NCI-H460 (cell line): ENCODE measurements at regions not wholly inside any gene's neighbourhood (a gene's known extent, or its start where the extent isn't known, plus 50 kb on each side); places are given as distances from the start of the nearest gene placed in this dataset.

Experiments
- DNase-seq: peaks from one replicate; pipeline ENCODE4 v3.0.0-alpha.2; 2016; ENCODE audit warnings: low read depth; ENCODE audit errors: extremely low read depth

DNA sequence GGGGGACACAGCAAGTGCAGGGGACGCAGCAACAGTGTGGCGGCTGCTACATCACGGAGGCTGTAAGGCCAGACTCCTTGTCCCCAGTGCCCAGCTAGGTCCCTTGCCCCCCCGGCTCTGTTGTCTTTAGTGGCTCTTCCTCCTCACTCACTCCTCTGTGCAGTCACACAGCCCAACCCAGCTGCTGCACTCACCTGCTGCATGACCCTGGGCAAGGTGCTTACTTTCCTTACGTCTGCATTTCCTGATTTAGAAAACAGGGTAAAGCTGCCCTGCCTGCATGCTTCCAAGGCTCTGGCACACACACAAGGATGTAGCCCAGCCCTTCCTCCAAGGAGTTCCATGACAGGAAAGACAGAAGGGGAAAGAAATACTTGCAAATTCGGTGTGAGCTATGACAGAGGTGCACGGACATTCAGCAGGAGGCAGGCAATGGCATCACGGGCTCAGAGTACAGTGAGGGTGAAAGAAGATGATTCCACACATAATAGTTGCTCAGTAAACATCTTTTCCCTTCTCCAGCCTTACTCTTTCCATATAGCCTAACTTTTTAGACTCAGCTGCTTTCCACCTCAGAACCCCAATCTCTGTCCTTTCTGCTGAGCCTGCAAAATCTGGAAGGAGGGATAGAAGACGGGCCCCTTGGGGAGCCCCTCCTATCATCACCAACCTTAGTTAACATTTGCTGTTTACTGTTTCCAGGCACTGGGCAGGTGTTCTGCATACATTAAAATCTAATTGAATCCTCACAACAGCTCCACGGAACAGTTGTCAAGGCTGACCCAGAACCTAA lies 150.9 kb downstream of the MRM1 start:
- DNase-seq: no peak

- DNase-seq: peak; percentile 34
These were observed 154.2 kb downstream of the MRM1 start for GRCh38 chr17:36755586-36755985.

DNA sequence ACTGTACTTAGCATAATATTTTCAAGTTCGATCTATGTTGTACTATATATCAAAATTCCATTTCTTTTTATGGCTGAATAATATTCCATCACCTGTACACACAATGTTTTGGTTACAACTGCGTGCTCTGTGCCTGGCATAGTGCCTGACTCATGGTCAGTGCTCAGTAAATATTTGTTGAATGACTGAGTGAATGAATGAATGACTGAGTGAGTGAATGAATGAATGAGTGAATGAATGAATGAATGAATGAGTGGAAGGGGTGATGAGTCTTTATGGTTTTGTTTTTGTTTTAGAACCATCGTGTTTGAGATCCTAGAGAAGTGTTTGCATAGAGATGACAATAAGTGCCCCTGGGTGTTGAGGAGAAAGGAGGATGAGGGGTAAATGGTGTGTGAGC lies 155.3 kb downstream of the MRM1 start:
- DNase-seq: no peak

DNA sequence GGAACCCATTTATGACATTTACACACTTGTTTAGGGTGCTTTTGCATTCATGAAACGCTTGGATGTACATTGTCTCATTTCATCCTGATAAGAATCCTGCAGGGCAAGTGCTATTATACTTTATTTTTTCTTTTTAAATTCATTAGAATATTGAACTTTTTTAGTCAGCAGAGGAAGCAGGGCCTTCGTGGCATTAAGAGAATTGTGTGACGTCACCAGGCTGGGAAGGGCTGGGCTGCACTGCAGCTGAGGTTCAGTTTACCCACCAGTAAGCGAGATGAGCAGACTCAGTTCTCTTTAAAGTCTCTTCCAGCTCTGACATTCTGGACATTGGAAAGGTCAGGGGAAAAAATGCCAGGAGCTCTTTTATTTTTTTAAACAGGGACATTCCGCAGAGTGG lies 159.0 kb downstream of the MRM1 start:
- DNase-seq: no peak

GRCh38 chr17:36761203-36761950 lies 160.0 kb downstream of the MRM1 start:
- DNase-seq: no peak

- DNase-seq: no peak
These were observed 164.2 kb downstream of the MRM1 start for GRCh38 chr17:36765436-36766043.

DNA sequence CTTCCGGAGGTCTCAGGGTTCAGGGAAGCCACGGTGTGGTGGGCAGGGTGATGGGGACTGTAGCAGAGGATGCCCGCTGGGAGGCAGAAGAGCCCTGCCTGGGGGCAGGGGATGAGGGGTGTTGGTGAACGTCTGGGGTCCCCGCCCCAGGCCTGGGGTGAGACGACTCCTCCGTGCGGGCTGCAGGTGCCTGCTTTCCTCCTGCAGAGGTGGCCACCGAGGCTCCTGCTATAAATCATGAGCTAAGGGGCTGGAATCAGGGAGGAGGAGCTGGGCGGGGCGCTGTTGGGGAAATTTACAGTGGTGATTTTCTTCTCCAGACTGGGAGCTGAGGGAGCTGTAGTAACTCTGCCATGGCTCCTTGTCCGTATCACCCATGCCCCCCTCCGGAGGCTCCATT lies 167.0 kb downstream of the MRM1 start:
- DNase-seq: no peak

- DNase-seq: no peak
These were observed 164.2 kb upstream of the LHX1 start for GRCh38 chr17:36773039-36773438.

DNA sequence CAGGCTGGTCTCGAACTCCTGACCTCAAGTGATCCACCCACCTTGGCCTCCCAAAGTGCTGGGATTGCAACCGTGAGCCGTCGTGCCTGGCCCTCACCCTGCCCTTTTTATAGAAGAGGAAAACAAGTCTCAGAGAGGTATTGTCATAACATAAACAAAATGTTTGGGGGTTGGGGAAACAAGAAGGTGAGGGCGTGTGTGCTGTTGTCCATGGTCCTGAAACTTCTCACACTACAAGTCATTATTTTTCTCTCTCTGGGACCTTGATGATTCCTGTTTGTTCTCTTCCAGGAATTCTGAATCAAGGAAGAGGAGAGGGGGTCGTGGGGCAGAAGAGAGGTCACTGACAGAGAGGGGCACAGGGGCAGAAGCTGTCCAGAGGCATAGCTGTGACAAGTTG lies 160.2 kb upstream of the LHX1 start:
- no peak for DNase-seq

DNA sequence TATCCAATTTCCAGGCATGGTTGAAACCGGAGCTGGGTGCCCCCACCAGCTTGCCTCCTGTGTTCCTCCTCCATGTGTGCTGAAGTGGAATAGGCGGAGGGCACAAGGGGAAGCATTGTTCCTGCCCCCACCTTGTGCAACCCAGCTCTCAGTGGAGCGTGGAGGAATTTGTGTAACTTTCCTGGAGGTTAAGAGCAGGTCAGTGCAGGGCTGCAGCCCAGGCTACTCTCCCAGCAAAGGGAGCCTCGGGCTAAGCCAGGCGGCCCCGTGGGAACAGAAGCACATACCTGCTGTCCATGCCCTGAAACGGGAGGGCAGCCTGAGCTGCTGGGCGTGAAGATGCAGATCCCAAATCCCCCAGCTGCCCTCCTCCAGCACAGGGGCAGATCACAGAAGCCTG lies 158.8 kb upstream of the LHX1 start:
- DNase-seq: no peak

DNA sequence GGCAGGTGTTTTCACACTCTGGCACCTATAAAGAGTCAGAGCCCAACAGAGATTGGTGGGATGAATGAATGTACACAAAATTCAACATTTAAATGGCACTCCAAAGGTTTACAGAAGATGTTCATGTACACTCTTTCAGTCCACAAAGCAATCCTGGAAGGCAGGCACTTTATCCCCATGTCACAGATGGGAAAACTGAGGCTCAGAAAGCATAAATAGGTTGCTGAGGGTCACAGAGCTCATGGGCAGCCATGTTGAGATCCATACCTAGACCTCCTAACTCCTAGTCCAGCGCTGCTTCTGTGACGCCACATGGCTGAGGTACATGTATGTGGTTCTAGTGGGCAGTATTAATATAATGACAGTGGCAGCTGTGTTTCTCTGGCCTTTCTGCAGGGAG lies 157.7 kb upstream of the LHX1 start:
- no peak for DNase-seq

GRCh38 chr17:36784633-36785032 lies 152.6 kb upstream of the LHX1 start:
- DNase-seq: no peak

DNA sequence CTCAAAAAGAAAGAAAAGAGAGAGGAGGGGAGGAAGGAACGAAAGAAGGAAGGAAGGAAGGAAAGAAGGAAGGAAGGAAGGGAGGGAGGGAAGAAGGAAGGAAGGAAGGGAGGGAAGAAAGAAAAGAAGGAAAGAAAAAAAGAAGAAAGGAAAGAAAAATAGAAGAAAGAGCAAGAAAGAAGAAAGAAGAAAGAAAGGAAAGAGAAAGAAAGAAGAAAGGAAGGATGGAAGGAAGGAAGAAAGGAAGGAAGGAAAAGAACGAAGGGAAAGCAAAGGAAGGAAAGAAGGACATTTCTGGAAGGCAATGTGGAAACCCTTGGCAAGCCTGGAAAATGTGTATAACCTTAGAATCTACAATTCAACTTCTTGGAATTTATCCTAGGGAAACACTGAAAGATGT lies 150.4 kb upstream of the LHX1 start:
- no peak for DNase-seq

GRCh38 chr17:36791150-36791941 lies 145.9 kb upstream of the LHX1 start:
- no peak for DNase-seq

DNA sequence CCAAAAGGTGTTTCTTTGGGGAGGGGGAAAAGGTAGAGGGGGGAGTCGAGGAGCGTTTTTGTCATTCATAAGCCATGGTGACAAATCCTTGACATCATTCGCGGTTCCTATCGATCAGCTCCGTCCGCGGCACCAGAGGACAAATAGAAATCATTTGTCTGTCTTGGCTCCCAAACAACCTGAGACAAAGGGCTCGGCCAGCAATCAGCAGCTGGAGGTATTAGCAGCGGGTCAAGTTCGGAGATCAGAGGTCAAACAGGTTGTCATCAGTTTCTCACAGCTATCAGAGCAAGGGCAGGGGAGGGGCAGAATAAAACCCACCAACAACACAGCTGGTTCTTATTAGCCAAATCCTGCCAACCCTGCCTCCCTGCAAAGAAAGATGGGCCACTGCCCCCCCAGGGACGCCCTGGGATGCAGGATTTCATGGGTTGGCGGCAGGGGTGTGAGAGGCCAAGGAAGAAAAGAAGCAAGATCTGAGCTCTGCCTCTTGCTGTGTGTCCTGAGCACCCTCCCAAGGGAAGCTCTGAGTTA lies 145.3 kb upstream of the LHX1 start:
- no peak for DNase-seq

DNA sequence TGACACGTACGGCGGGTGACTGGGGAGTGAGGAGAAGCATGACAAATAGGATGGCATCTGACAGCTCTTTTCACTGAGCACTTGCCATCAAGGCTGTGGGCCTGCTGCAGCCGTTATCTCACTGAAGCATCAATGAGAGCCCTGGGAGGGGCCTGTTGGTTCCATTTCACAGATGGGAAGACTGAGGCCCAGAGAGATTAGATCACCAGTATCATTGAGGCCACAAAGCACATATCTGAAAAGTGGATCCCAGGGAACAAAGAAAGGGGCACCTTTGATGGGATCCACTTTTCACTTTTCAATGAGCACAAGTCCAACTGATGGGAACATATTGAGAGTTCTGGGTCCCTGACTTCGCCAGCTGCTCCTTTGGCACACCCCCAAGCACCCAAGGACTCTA lies 144.4 kb upstream of the LHX1 start:
- no peak for DNase-seq

DNA sequence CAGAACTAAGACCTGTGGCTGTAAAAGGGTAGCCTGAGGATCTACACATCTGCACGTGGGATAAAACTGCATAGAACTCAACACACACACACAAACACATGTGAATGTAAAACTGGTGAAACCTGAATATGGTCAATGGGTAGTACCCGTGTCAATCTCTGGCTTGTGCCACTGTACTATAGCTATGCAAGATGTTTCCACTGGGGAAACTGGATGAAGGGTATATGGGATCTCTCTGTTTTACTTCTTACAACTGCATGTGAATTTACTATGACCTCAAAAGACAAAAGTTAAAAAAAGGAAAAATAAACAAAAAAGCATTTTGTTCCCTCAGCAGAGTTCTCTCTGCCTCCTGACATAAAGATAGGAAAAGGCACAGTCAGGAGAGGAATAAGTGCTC lies 143.3 kb upstream of the LHX1 start:
- no peak for DNase-seq

DNA sequence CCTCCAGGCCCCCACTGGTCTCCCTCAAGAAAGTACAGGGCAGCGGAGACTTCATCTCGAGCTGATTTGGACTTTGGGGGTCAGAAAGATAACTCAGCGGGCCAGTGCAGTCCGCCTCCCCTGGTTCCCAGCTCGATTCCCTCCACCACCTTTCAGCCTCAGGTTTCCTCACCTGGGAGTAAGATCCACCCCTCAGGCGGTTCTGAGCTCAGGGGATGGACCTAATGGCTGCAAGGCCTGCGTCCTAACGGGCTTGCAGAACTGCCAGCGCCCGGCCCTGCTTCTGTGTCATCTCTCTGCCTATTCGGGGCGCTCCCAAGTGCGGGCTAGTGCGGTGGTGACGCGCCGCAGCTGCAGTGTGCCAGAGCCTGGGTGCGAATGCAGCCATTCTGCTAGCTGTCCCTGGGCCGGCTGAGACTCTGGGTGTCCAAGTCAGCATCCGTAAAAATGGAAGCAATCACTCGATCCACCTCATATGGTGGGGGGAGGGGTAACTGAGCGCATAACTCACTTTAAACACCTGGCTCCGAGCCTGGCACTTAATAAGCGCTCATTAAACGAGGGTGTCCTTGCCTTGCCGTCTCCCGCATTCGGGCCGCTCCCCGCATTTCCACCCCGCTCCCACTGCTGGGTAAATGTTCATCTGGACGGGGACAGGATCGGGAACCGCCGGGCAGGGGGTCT lies 129.6 kb upstream of the LHX1 start:
- DNase-seq: no peak

DNA sequence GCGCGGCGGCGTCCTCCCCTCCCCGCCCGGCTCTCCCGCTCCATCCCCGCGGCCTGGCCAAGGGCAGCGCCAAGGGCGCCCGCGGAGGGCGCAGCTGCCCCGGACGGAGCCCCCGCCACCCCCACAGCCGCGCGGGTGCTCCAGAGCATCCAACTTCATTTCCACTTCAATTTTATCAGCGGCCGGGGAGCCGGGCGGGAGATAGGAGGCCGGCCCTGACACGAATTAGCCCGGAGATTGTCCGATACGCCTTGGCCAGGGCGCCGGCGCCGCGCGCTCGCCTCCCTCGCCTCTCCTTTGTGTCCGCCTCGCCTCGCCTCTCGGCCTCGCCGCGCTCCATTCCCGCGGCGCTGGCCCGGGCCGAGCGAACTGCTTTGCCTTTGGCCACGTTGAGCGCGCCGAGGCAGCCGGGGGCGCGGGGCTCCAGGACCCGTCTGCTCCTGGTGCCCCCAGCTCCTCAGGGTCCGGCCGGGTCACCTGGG lies 129.1 kb upstream of the LHX1 start:
- DNase-seq: no peak

DNA sequence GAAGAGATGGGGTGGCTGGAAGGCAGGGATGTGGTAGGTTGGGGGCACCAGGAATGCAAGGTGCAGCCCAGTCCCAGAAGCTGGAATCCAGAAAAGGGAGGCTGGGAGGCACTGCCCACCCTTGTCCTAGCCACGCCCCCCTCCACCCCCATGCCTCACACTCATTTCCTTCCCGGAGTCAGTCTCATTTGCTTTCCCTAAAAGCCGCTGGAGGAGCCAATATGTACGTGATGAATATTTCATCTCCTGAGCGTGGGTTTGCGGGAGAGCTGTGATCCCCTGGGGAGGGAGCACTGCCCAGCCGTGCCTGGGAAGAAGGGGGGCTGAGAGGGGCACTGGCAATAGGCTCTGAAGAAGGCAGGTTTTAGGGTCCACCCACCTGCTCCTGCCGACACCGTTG lies 124.5 kb upstream of the LHX1 start:
- DNase-seq: no peak
